NCI-H1417 (cell line): ENCODE measurements at regions not wholly inside any gene's neighbourhood (a gene's known extent, or its start where the extent isn't known, plus 50 kb on each side); places are given as distances from the start of the nearest gene placed in this dataset.

Experiments
- DNase-seq, 3 experiments: peaks; one replicate each; lab custom pipeline; 2025; lab: John Stamatoyannopoulos, UW

DNA sequence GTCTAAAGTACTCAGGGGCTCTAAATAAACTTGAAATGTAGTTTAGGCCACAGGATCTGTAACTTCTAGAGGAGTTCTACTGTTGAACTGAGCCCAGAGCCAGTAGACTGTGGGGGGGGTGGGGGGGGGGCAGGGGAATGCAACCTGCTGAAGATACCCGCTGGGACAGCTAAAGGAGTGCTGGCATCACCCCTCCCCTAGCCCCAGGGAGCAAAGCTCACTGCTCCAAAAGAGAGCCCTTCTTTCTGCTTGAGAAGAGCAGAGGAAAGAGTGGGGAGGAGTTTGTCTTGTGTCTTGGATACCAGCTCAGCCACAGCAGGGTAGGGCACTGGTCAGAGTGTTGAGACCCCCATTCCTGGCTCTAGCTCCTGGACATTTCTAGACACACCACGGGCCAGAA lies 414.0 kb upstream of the KLHL29 start:
- DNase-seq, result no peak

- no peak for DNase-seq
Measured at GRCh38 chr2:22981785-22982184, 403.2 kb upstream of the KLHL29 start.

DNA sequence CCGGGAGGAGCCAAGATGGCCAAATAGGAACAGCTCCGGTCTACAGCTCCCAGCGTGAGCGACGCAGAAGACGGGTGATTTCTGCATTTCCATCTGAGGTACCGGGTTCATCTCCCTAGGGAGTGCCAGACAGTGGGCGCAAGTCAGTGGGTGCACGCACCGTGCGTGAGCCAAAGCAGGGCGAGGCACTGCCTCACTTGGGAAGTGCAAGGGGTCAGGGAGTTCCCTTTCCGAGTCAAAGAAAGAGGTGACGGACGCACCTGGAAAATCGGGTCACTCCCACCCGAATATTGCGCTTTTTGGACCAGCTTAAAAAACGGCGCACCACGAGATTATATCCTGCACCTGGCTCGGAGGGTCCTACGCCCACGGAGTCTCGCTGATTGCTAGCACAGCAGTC lies 400.8 kb upstream of the KLHL29 start:
- peak in 1 of 3 experiments; percentile 30 for DNase-seq

DNA sequence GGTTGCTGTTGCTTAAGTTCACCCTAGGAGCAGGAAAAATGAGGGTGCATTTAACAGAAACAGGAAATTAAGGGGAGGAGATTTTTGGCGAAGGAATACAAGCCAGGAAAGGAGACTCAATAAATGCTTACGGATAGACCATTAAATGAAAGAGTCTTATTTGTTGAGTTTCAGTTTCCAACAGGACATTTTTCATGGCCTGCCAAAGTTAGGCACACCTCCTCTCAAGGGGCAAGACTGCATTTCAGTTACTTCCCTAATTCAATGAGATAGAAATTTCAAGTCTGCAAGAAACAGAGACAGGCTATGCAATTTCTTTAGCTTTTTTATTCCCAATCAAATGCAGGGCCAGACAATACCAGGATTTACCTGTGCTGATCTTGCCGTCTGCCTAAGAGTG lies 394.7 kb upstream of the KLHL29 start:
- DNase-seq, result no peak

- DNase-seq, result peak in 1 of 3 experiments; percentile 54
Measured at GRCh38 chr2:22991844-22992243, 393.1 kb upstream of the KLHL29 start.

DNA sequence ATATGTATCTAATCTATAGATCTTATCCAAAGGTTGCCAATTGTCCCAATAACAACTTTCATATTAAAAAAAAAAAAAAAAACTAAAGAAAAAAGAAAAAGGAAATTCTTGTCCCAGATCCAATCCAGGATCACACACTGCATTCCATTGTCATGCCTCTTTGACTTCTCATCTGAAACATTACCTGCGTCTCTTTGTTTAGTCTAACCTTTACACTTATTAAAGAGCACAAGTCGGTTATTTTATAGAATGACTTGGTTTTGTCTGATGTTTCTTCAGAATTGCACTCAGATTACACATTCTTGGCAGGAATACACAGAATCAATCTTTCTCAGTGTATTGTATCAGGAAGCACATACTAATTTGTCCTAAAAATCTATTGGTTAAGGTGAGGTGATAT lies 392.5 kb upstream of the KLHL29 start:
- no peak for DNase-seq

DNA sequence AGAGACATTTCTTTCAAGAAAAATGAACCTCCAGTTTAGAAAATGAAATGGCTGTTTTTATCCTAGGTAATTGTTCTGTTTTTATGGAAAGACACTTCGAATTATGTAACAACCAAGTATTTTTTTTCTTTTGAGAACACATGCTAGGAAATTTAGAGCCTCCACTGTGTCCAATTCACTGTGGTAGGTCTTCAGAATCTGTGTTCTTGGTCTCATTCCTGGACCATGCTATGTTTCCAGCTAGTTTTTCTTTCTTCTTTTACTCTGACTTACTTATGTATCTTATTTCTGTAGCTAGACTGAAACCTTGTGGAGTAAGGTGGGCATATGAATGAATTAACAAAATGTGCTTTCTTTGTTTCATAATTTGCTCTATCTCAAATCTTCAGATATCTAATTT lies 391.7 kb upstream of the KLHL29 start:
- no peak for DNase-seq

GRCh38 chr2:22995576-22995975 lies 389.4 kb upstream of the KLHL29 start:
- DNase-seq, result no peak

GRCh38 chr2:22996911-22997310 lies 388.1 kb upstream of the KLHL29 start:
- DNase-seq, result no peak

DNA sequence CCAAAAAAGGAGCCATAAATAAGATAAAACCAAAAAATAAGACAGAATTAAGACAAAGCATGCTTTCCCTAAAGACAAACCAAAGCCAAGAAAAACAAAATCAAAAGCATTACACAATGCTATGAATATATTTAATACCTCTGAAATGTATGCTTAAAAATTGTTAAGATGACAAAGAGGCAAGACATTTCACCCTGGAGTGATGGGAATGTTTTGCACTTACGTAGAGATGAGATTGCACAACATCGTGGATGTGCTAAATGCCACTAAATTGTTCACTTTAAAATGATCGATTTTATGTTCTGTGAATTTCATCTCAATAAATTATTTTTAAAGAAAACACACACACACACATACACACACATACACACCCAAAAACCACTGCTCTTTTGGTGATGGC lies 386.6 kb upstream of the KLHL29 start:
- DNase-seq, result no peak

GRCh38 chr2:22999951-23000350 lies 385.0 kb upstream of the KLHL29 start:
- DNase-seq, result no peak

DNA sequence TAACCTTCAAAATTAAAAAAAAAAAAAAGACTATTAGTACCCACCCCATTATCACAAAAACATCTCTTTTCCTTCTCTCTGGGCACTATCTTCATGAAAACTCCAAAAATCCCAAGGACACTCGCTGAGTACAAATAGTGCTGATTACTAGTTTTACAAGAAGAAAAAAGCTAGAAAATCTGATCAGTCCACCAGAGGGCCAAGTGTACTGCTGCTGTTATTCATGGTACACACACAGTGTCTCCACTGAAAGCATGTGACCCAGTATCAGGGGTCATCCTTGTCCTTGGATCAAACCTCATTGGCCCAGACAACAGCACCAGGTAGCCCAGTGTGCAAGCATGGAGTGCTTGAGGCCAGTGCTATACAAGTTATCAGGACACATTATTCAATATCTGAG lies 382.7 kb upstream of the KLHL29 start:
- DNase-seq, result no peak

GRCh38 chr2:23005469-23005868 lies 379.5 kb upstream of the KLHL29 start:
- DNase-seq, result no peak

GRCh38 chr2:23007631-23008235 lies 377.2 kb upstream of the KLHL29 start:
- DNase-seq, result no peak

- DNase-seq, result no peak
Measured at GRCh38 chr2:23008440-23008839, 376.5 kb upstream of the KLHL29 start.

DNA sequence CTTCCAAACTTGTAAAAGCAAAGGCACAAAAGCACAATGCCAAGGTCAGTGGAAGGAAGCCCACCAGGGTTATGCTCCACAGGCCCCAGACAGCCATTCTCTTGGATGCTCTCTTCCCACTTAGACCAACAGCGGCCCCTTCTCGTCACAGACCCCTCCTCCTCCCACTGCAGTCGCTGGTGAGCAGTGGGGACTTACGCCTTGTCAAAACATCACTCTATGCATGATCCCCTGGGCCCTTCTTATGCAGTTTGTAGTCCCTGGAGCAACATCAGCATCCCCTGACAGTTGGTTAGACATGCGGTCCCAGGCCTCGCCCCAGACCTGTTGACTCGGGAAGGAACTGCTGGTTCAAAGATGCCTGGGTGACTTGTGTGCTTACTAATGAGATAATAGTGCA lies 376.0 kb upstream of the KLHL29 start:
- no peak for DNase-seq

DNA sequence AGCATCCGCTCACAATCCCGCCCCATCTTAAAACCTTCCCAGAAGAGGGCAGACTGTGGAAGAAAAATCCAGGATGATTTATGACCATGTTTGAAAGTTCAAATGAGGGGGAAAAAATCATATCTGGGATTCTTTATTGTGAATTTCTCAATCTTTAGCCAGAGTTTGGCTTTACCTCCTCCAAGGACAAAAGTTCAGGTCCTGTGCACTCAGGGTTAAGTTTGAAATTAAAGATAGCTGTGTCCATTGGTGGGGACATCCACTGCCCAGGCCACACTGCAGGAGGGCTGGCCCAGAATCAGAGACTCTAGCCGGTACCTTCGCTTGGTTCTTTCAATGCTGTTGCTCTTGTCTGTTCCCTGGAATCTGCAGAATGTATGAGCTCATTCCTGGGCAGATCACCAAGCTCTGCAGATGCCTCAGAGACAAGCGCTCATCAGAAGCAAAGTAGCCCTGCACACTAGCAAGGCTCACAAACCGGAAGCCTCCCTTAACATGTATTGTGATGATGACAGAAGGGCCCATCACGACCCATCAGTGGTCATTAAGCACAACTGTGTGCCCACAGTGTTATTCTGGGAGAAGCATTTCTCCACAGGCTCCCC lies 375.3 kb upstream of the KLHL29 start:
- DNase-seq, result no peak

GRCh38 chr2:23012499-23012898 lies 372.5 kb upstream of the KLHL29 start:
- DNase-seq, result no peak

DNA sequence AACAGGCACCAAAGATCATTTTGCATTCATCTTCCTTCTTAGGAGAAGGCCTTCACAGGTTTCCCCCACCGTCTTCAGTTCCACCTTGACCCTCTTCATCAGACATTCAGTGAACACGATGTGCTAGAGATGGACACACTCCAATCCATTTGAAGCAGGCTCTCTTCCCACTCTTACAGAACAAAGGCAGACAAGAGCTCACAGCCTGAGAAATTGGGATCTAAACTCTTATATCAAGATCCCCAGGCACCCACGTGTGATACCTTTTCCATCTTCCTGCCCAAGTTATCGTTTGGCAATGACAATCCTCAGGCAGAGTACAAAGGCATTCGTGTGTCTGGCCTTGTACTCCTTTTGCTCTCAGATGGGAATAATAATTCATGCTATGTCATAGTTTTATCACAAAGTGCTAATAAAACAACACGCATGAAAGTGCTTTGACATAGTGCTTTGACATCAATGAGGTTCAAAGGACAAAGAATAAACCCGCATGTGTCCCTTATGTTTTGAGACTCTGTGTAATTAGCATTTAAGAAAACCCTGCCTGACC lies 369.3 kb upstream of the KLHL29 start:
- peak in 1 of 3 experiments; percentile 20 for DNase-seq

DNA sequence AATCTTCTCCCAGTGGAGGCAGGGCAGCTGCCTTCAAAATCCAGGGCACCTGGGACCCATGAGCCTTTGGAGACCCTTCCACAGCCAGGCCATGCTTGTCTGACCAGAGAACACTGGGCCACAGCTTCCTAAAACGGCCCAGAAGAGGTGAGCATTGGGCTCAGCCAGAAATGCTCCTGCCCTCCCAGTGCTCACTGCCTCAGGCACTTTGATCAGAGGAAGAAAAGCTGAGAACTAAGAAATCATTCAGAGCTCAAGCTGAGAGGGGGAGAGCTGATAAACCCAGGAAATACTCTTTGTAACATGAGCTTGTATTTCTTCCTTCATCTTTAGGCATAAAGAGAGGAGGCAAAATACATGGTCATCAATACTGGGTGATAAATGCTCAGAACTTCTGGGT lies 365.5 kb upstream of the KLHL29 start:
- DNase-seq, result peak in 1 of 3 experiments; percentile 12

GRCh38 chr2:23020659-23021058 lies 364.3 kb upstream of the KLHL29 start:
- no peak for DNase-seq

DNA sequence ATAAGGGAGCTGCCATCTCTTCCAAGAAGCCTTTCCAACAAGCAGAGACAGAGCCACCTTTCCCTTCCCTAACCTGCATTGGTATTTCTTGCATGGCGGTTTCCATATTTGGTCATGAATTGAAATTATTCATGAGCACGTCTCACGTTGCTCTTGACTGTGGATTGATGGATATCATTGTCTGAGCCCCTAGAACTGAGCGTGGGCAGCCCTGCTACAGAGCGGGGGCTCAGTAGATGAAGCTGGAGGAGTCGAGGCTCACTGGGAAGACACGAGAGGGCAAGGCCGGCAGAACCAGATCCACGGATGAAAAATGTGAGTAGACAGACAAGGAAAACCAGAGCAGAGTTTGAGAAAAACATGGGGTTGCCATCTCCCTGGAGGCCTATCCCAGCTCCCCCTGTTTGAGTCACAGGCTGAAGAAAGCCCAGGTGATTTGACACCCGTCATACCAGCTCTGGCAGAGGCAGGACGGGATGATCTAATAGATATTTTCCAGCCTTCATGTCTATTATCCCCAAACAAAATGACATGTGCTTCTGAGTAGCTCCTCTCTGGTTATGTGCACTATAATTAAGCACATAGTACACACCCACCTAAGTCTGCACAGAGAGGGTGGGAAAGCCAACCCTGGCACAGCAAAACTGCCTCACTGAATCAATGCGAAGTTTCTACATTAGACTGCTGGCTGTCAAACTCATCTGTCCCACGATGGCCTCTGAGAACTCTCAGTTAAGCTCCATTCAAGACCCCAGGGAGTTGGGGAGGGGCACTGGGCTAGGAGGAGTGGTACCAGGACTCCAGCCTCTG lies 363.5 kb upstream of the KLHL29 start:
- DNase-seq, result no peak

- DNase-seq, result no peak
Measured at GRCh38 chr2:23023722-23024121, 361.3 kb upstream of the KLHL29 start.
